WTC11 (cell line): ENCODE measurements at regions not wholly inside any gene's neighbourhood (a gene's known extent, or its start where the extent isn't known, plus 50 kb on each side); places are given as distances from the start of the nearest gene placed in this dataset.

ENCODE experiments used
- ATAC-seq: fragments of 200-7000 bp; cut with Tn5 transposase; 2 replicates; pipeline ENCODE4 v1.10.0; 2021; ENCODE audit warnings: mild to moderate bottlenecking, moderate library complexity
- CTCF ChIA-PET: fragments of 300-600 bp; sonication (Branson Sonifier 250); formaldehyde crosslinking; loops from one replicate; lab custom pipeline; 2021; ENCODE audit warnings: antibody characterized with exemption; lab: Charles Lee
- POLR2A ChIA-PET: fragments of 350-600 bp; sonication (Branson Sonifier 250); formaldehyde crosslinking; loops from one replicate; lab custom pipeline; 2021; ENCODE audit warnings: antibody characterized with exemption; lab: Charles Lee
- DNase-seq: peaks from one replicate; pipeline ENCODE4 v3.0.0; 2021; ENCODE audit warnings: low spot score
- H3K27ac Mint-ChIP-seq: 2 replicates; pipeline ENCODE4 v1.8.0; 2021; ENCODE audit warnings: mixed read lengths
- H3K27me3 Mint-ChIP-seq: 2 replicates; pipeline ENCODE4 v1.8.0; 2021; ENCODE audit warnings: low read depth, mild to moderate bottlenecking, moderate library complexity, mixed read lengths
- H3K36me3 Mint-ChIP-seq: 2 replicates; pipeline ENCODE4 v1.8.0; 2021; ENCODE audit warnings: mixed read lengths
- H3K4me1 Mint-ChIP-seq: 2 replicates; pipeline ENCODE4 v1.8.0; 2022; ENCODE audit warnings: mixed read lengths
- H3K4me3 Mint-ChIP-seq: 2 replicates; pipeline ENCODE4 v1.8.0; 2021; ENCODE audit warnings: mild to moderate bottlenecking, moderate library complexity, mixed read lengths
- H3K9me3 Mint-ChIP-seq: 2 replicates; pipeline ENCODE4 v1.8.0; 2021; ENCODE audit warnings: mixed read lengths
- AR ChIP-seq: fragments of 250-450 bp; sonication (Bioruptor Pico); IDR thresholded peaks from 2 replicates; pipeline ENCODE4 v1.9.0; 2021; ENCODE audit warnings: mild to moderate bottlenecking
- ARID4B ChIP-seq: sonication (generic); formaldehyde crosslinking; IDR thresholded peaks from 2 replicates; pipeline ENCODE4 v1.8.0; 2023; ENCODE audit warnings: missing genetic modification reagents, mild to moderate bottlenecking, borderline replicate concordance
- CDX4 ChIP-seq: fragments of 250-450 bp; sonication (Bioruptor Pico); IDR thresholded peaks from 2 replicates; pipeline ENCODE4 v1.9.0; 2021; ENCODE audit warnings: moderate library complexity, mild to moderate bottlenecking, inconsistent platforms, borderline replicate concordance
- E2F4 ChIP-seq: sonication (generic); formaldehyde crosslinking; IDR thresholded peaks from 2 replicates; pipeline ENCODE4 v1.8.1; 2022; ENCODE audit warnings: low read depth, mild to moderate bottlenecking, moderate library complexity, missing genetic modification reagents, borderline replicate concordance
- EMX1 ChIP-seq: fragments of 250-450 bp; sonication (Bioruptor Pico); IDR thresholded peaks from 2 replicates; pipeline ENCODE4 v1.8.0; 2021; ENCODE audit warnings: mild to moderate bottlenecking
- ETV6 ChIP-seq: sonication (generic); formaldehyde crosslinking; IDR thresholded peaks from 2 replicates; pipeline ENCODE4 v1.8.1; 2022; ENCODE audit warnings: mild to moderate bottlenecking, missing genetic modification reagents
- GABPB1 ChIP-seq: sonication (generic); formaldehyde crosslinking; IDR thresholded peaks from 2 replicates; pipeline ENCODE4 v1.8.1; 2023; ENCODE audit warnings: mild to moderate bottlenecking, missing genetic modification reagents
- GTF2I ChIP-seq: fragments of 250-450 bp; sonication (Bioruptor Pico); conservative IDR thresholded peaks from 2 replicates; pipeline ENCODE4 v1.4.0; 2021; ENCODE audit warnings: mild to moderate bottlenecking
- PRDM15 ChIP-seq: sonication (generic); formaldehyde crosslinking; IDR thresholded peaks from 2 replicates; pipeline ENCODE4 v1.8.0; 2022; ENCODE audit warnings: missing genetic modification reagents
- SMAD3 ChIP-seq: sonication (generic); formaldehyde crosslinking; IDR thresholded peaks from 2 replicates; pipeline ENCODE4 v1.8.0; 2022; ENCODE audit warnings: missing genetic modification reagents, mild to moderate bottlenecking, borderline replicate concordance
- TCF7 ChIP-seq: sonication (generic); formaldehyde crosslinking; IDR thresholded peaks from 2 replicates; pipeline ENCODE4 v1.8.0; 2022; ENCODE audit warnings: mild to moderate bottlenecking, low read depth, missing genetic modification reagents, moderate library complexity
- ZNF423 ChIP-seq: fragments of 250-450 bp; sonication (Bioruptor Pico); IDR thresholded peaks from 2 replicates; pipeline ENCODE4 v2.1.2; 2022; ENCODE audit warnings: mild to moderate bottlenecking, moderate library complexity

- H3K4me3 Mint-ChIP-seq, result no peak overlapping the region
- CTCF ChIA-PET, result no interaction called here
- no peak overlapping the region for H3K27ac Mint-ChIP-seq
- H3K9me3 Mint-ChIP-seq, result 0 out of 2 replicates have a peak, but pooled peaks cover under 1% of the 10 kb centered on the region
- POLR2A ChIA-PET, result interaction anchor here (0.7 kb wide), 1 partner anchor 21 kb away, joined by 3 read pairs; no protein-coding TSS in a partner anchor
- TF ChIP-seq GTF2I (CRISPR knock-in tag), result no peak
- TF ChIP-seq GABPB1 (CRISPR knock-in tag), result no peak
- no peak for TF ChIP-seq CDX4 (CRISPR knock-in tag)
- no peaks in the 10 kb centered on the region for H3K36me3 Mint-ChIP-seq
- ATAC-seq, result no peak
- DNase-seq, result no peak
- H3K4me1 Mint-ChIP-seq, result no peaks in the 10 kb centered on the region
- H3K27me3 Mint-ChIP-seq, result no peaks in the 10 kb centered on the region
Measured at GRCh38 chr3:181631901-181632300, 79.8 kb upstream of the SOX2 start.

- DNase-seq, result no peak
- POLR2A ChIA-PET, result no interaction called here
- H3K4me1 Mint-ChIP-seq, result no peaks in the 10 kb centered on the region
- no peaks in the 10 kb centered on the region for H3K36me3 Mint-ChIP-seq
- no peak for ATAC-seq
- H3K4me3 Mint-ChIP-seq, result no peak overlapping the region
- H3K9me3 Mint-ChIP-seq, result no peaks in the 10 kb centered on the region
- CTCF ChIA-PET, result interaction anchor here (0.6 kb wide), 1 partner anchor 12 kb away, joined by 3 read pairs; no protein-coding TSS in a partner anchor
- TF ChIP-seq EMX1 (no peak), E2F4 (CRISPR knock-in tag) (no peak), TCF7 (CRISPR knock-in tag) (no peak), SMAD3 (CRISPR knock-in tag) (no peak), ARID4B (CRISPR knock-in tag) (no peak), ETV6 (CRISPR knock-in tag) (no peak), PRDM15 (no peak), ZNF423 (CRISPR knock-in tag) (no peak), AR (CRISPR knock-in tag) (no peak)
- H3K27ac Mint-ChIP-seq, result no peak overlapping the region
- H3K27me3 Mint-ChIP-seq, result no peaks in the 10 kb centered on the region
Measured at GRCh38 chr3:181630853-181631252, 80.9 kb upstream of the SOX2 start.
